ENCODE measurements at regions not wholly inside any gene's neighbourhood (a gene's known extent, or its start where the extent isn't known, plus 50 kb on each side); places are given as distances from the start of the nearest gene placed in this dataset.

DNA sequence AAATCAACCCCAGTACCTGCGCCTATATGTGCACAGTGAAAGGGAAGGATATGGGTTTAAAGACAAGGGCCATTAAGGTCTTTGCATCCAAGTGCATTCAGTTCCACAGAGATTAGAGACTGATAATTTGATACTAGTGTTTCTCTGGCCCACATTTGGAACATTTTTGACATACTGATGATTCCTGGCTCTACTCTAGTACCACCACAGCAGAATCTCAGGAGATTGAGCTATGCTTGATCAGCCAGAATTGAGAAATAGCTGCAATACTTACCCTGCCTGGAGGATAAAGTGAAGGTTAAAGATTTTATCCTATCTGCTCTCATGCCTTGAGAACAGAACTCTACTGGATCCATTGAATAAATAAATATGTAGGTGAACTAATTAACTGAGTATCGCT lies 1267.8 kb downstream of the SUCLG1 start:
- TF ChIP-seq, protein P1, sequence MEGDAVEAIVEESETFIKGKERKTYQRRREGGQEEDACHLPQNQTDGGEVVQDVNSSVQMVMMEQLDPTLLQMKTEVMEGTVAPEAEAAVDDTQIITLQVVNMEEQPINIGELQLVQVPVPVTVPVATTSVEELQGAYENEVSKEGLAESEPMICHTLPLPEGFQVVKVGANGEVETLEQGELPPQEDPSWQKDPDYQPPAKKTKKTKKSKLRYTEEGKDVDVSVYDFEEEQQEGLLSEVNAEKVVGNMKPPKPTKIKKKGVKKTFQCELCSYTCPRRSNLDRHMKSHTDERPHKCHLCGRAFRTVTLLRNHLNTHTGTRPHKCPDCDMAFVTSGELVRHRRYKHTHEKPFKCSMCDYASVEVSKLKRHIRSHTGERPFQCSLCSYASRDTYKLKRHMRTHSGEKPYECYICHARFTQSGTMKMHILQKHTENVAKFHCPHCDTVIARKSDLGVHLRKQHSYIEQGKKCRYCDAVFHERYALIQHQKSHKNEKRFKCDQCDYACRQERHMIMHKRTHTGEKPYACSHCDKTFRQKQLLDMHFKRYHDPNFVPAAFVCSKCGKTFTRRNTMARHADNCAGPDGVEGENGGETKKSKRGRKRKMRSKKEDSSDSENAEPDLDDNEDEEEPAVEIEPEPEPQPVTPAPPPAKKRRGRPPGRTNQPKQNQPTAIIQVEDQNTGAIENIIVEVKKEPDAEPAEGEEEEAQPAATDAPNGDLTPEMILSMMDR (conservative IDR thresholded peaks at IDR 0.05; ENCODE audit: low read length): no peak
- no peak for TF ChIP-seq EZH2phosphoT487 (IDR thresholded peaks at IDR 0.05; ENCODE audit: borderline replicate concordance)

Data from Loucy (cell line).